HCT116 (cell line): ENCODE measurements at regions not wholly inside any gene's neighbourhood (a gene's known extent, or its start where the extent isn't known, plus 50 kb on each side); places are given as distances from the start of the nearest gene placed in this dataset.

Source experiments
- ATAC-seq: fragments of 200-7000 bp; cut with Tn5 transposase; 2 replicates; pipeline ENCODE4 v1.9.1; 2020; ENCODE audit warnings: mild to moderate bottlenecking, moderate library complexity
- BruUV-seq: library from RNA; stranded (reverse); fragments of 400-500 nt; replicated peaks from 2 replicates; lab custom pipeline; 2021; lab: Mats Ljungman, UMichigan
- CTCF ChIA-PET: fragments of 300-600 bp; sonication (Branson Sonifier 250); formaldehyde crosslinking; loops from one replicate; lab custom pipeline; 2021; ENCODE audit warnings: antibody characterized with exemption; lab: Charles Lee
- POLR2A ChIA-PET: fragments of 300-600, 350-600 bp; sonication (Branson Sonifier 250); formaldehyde crosslinking; loops from one replicate; lab custom pipeline; 2021; ENCODE audit warnings: antibody characterized with exemption; lab: Charles Lee
- RAD21 ChIA-PET, 2 experiments: fragments of 300-600 bp; sonication (Branson Sonifier 250); formaldehyde crosslinking; loops; one replicate each; lab custom pipeline; 2023; ENCODE audit warnings: low total read pairs in 2 of 2; ENCODE audit not compliant: uncharacterized antibody in 2 of 2, unreplicated experiment in 2 of 2, low non-redundant PET in 1 of 2; lab: Charles Lee
- DNase-seq: peaks from one replicate; pipeline ENCODE4 v3.0.0-alpha.2; 2010; ENCODE audit warnings: low read depth, low spot score
- H2AFZ ChIP-seq: fragments of 200-600 bp; shearing (Covaris generic), sonication (generic); 2 replicates; pipeline ENCODE4 v1.6.1; 2017; ENCODE audit warnings: low read depth, mixed run types, mixed read lengths, antibody characterized with exemption, low read length; ENCODE audit not compliant: poor library complexity, severe bottlenecking
- H3K27ac ChIP-seq: 2 replicates; pipeline ENCODE4 v1.5.1; 2012; ENCODE audit warnings: low read depth, low read length
- H3K27me3 ChIP-seq: fragments of 200-600 bp; sonication (generic); 2 replicates; pipeline ENCODE4 v1.6.1; 2016; ENCODE audit warnings: mixed run types, low read length, mixed read lengths; ENCODE audit not compliant: insufficient read depth
- H3K36me3 ChIP-seq, 2 experiments: fragments of 200-500 bp in 1 of 2; fragments of 200-600 bp in 1 of 2; sonication (Bioruptor generic) in 1 of 2; sonication (generic) in 1 of 2; 2 replicates each; pipeline versions ENCODE4 v1.5.1 to v1.6.1; 2014 to 2016; ENCODE audit warnings: low read length in 2 of 2, inconsistent platforms in 1 of 2, mixed read lengths in 1 of 2, mixed run types in 1 of 2; ENCODE audit not compliant: insufficient read depth in 2 of 2, control insufficient read depth in 1 of 2
- H3K4me1 ChIP-seq, 2 experiments: fragments of 200-600 bp in 1 of 2; sonication (generic) in 1 of 2; 2 replicates each; pipeline versions ENCODE4 v1.5.1 to v1.6.1; 2012 to 2017; ENCODE audit warnings: low read length in 2 of 2, inconsistent platforms in 1 of 2, mild to moderate bottlenecking in 1 of 2, mixed read lengths in 1 of 2, mixed run types in 1 of 2, moderate library complexity in 1 of 2; ENCODE audit not compliant: insufficient read depth in 2 of 2, control insufficient read depth in 1 of 2
- H3K4me2 ChIP-seq: fragments of 200-600 bp; sonication (generic); 2 replicates; pipeline ENCODE4 v1.6.1; 2017; ENCODE audit warnings: mixed run types, low read length, mixed read lengths
- H3K4me3 ChIP-seq, 2 experiments: fragments of 200-600 bp in 1 of 2; sonication (generic) in 1 of 2; replicated peaks in 1 of 2; 2 replicates each; pipeline ENCODE4 v1.5.1; 2011 to 2016; ENCODE audit warnings: low read length in 2 of 2, control low read depth in 1 of 2, low read depth in 1 of 2, mild to moderate bottlenecking in 1 of 2, mixed read lengths in 1 of 2, mixed run types in 1 of 2
- H3K79me2 ChIP-seq: fragments of 200-600 bp; sonication (generic); 2 replicates; pipeline ENCODE4 v1.6.1; 2017; ENCODE audit warnings: mild to moderate bottlenecking, mixed run types, low read length, moderate library complexity, mixed read lengths; ENCODE audit not compliant: insufficient read depth
- H3K9ac ChIP-seq: fragments of 200-600 bp; sonication (generic); 2 replicates; pipeline ENCODE4 v1.6.1; 2016; ENCODE audit warnings: low read length, mixed read lengths
- H3K9me2 ChIP-seq: fragments of 200-600 bp; sonication (generic), shearing (Covaris generic); 2 replicates; pipeline ENCODE4 v1.6.1; 2017; ENCODE audit warnings: mixed run types, mild to moderate bottlenecking, moderate library complexity; ENCODE audit not compliant: insufficient read depth
- H3K9me3 ChIP-seq, 2 experiments: fragments of 200-500 bp in 1 of 2; fragments of 200-600 bp in 1 of 2; sonication (Bioruptor generic) in 1 of 2; sonication (generic) in 1 of 2; 2 replicates each; pipeline ENCODE4 v1.6.1; 2014 to 2017; ENCODE audit warnings: low read length in 2 of 2, mixed read lengths in 2 of 2, inconsistent platforms in 1 of 2, low read depth in 1 of 2, mild to moderate bottlenecking in 1 of 2, mixed run types in 1 of 2, moderate library complexity in 1 of 2; ENCODE audit not compliant: control insufficient read depth in 1 of 2, insufficient read depth in 1 of 2
- H4K20me1 ChIP-seq: fragments of 200-600 bp; sonication (generic), shearing (Covaris generic); 2 replicates; pipeline ENCODE4 v1.6.1; 2017; ENCODE audit warnings: mixed run types, mild to moderate bottlenecking, moderate library complexity; ENCODE audit not compliant: insufficient read depth
- CBX3 ChIP-seq: IDR thresholded peaks from 2 replicates; pipeline ENCODE4 v1.6.1; 2012; ENCODE audit warnings: low read depth
- CTCF ChIP-seq, 3 experiments: fragments of 200-600 bp in 1 of 3; sonication (generic) in 1 of 3; IDR thresholded peaks in 2 of 3; conservative IDR thresholded peaks in 1 of 3; 2 replicates each; pipeline ENCODE4 v1.5.1; 2012 to 2017; ENCODE audit warnings: low read depth in 2 of 3, low read length in 2 of 3, antibody characterized with exemption in 1 of 3, borderline replicate concordance in 1 of 3, control low read depth in 1 of 3, mild to moderate bottlenecking in 1 of 3, mixed read lengths in 1 of 3, mixed run types in 1 of 3, moderate library complexity in 1 of 3; ENCODE audit not compliant: insufficient read depth in 1 of 3
- EGR1 ChIP-seq: IDR thresholded peaks from 2 replicates; pipeline ENCODE4 v1.6.1; 2012; ENCODE audit warnings: low read depth
- ELF1 ChIP-seq: IDR thresholded peaks from 2 replicates; pipeline ENCODE4 v1.6.1; 2012; ENCODE audit warnings: low read depth, borderline replicate concordance
- EZH2 ChIP-seq: fragments of 200-600 bp; sonication (generic); IDR thresholded peaks from 2 replicates; pipeline ENCODE4 v1.6.1; 2017; ENCODE audit warnings: antibody characterized with exemption, mixed run types
- EZH2phosphoT487 ChIP-seq: fragments of 200-600 bp; IDR thresholded peaks from 2 replicates; pipeline ENCODE4 v1.6.1; 2018; ENCODE audit warnings: antibody characterized with exemption, borderline replicate concordance
- FOSL1 ChIP-seq: IDR thresholded peaks from 2 replicates; pipeline ENCODE4 v1.6.1; 2012; ENCODE audit warnings: low read depth
- MAX ChIP-seq: IDR thresholded peaks from 2 replicates; pipeline ENCODE4 v1.6.1; 2012
- RAD21 ChIP-seq: IDR thresholded peaks from 2 replicates; pipeline ENCODE4 v1.6.1; 2012; ENCODE audit warnings: low read depth, mild to moderate bottlenecking
- SP1 ChIP-seq: IDR thresholded peaks from 2 replicates; pipeline ENCODE4 v1.6.1; 2012; ENCODE audit warnings: low read depth
- YY1 ChIP-seq: IDR thresholded peaks from 2 replicates; pipeline ENCODE4 v1.6.1; 2011; ENCODE audit warnings: low read length, low read depth, moderate library complexity, mild to moderate bottlenecking; ENCODE audit not compliant: insufficient replicate concordance; ENCODE audit errors: extremely low read depth
- ZBTB33 ChIP-seq: IDR thresholded peaks from 2 replicates; pipeline ENCODE4 v1.6.1; 2011; ENCODE audit warnings: mild to moderate bottlenecking, low read length, moderate library complexity; ENCODE audit not compliant: insufficient replicate concordance; ENCODE audit errors: extremely low read depth
- ZFX ChIP-seq: fragments of 450-650 bp; IDR thresholded peaks from 2 replicates; pipeline ENCODE4 v1.6.1; 2017
- intact Hi-C: fragments of 100-400 bp; cut with micrococcal nuclease; formaldehyde crosslinking; loops from 2 replicates; pipeline ENCODE4 v1.10.0; 2022

- RAD21 ChIA-PET: no interaction called here
- Histone ChIP-seq H3K27me3 (no peaks in the 10 kb centered on the region), H3K79me2 (no peaks in the 10 kb centered on the region)
- TF ChIP-seq ELF1 (no peak), FOSL1 (no peak), CTCF (IDR thresholded peaks at IDR 0.05 in 2 of 3, conservative IDR thresholded peaks at IDR 0.05 in 1 of 3; ENCODE audit: borderline replicate concordance in 1 of 3, insufficient read depth in 1 of 3, low read depth in 2 of 3, low read length in 2 of 3) (no peak), SP1 (no peak), EZH2phosphoT487 (no peak), YY1 (no peak), EZH2 (no peak), ZFX (no peak), RAD21 (no peak), ZBTB33 (no peak), CBX3 (no peak), MAX (no peak), EGR1 (no peak)
- TF ChIP-seq, all 23 proteins: peak for 0
- H3K27ac ChIP-seq: no peak overlapping the region
- no peak overlapping the region for H3K4me3 ChIP-seq
- intact Hi-C loops: no loop called here
- BruUV-seq: no TSS peak
- ChIA-PET CTCF (no interaction called here), POLR2A (no interaction called here)
- H3K9me3 ChIP-seq: peaks cover 5 to 9% of the 10 kb centered on the region in 2 experiments; a peak in 2 of 4 replicates
- H3K4me1 ChIP-seq: no peaks in the 10 kb centered on the region
- no peaks in the 10 kb centered on the region for H3K36me3 ChIP-seq
- no peak overlapping the region for H3K4me2 ChIP-seq
- H4K20me1 ChIP-seq: no peaks in the 10 kb centered on the region
- no peaks in the 10 kb centered on the region for H3K9me2 ChIP-seq
- DNase-seq (no peak), ATAC-seq (no peak)
- H2AFZ ChIP-seq: no peak overlapping the region
- no peak overlapping the region for H3K9ac ChIP-seq
Observed at GRCh38 chr21:16550917-16551741, 821.3 kb downstream of the USP25 start.
